AML-193 (cell line): ENCODE measurements at regions not wholly inside any gene's neighbourhood (a gene's known extent, or its start where the extent isn't known, plus 50 kb on each side); places are given as distances from the start of the nearest gene placed in this dataset.
A peak's percentile ranks its signal among the peaks of the same experiment; 100 is the strongest.

Experiments used
- DNase-seq, 2 experiments: peaks; one replicate each; lab custom pipeline; 2025; lab: John Stamatoyannopoulos, UW

GRCh38 chr1:198864695-198865094 is 225.9 kb downstream of the PTPRC start:
- no peak for DNase-seq

- DNase-seq = no peak
These were observed 226.5 kb downstream of the PTPRC start for GRCh38 chr1:198865319-198865718.

- no peak for DNase-seq
These were observed 228.3 kb downstream of the PTPRC start for GRCh38 chr1:198867182-198867581.

GRCh38 chr1:198873696-198874230 is 234.9 kb downstream of the PTPRC start:
- no peak for DNase-seq

- no peak for DNase-seq
These were observed 237.6 kb downstream of the PTPRC start for GRCh38 chr1:198876371-198876871.

- no peak for DNase-seq
These were observed 239.7 kb downstream of the PTPRC start for GRCh38 chr1:198878566-198878965.

GRCh38 chr1:198879711-198880306 is 241.0 kb downstream of the PTPRC start:
- no peak for DNase-seq

- no peak for DNase-seq
These were observed 241.6 kb downstream of the PTPRC start for GRCh38 chr1:198880397-198880796.

- peak; percentile 82 to 85 for DNase-seq
These were observed 242.2 kb downstream of the PTPRC start for GRCh38 chr1:198880818-198881597.

- no peak for DNase-seq
These were observed 244.3 kb downstream of the PTPRC start for GRCh38 chr1:198883184-198883583.

GRCh38 chr1:198887866-198888265 is 249.0 kb downstream of the PTPRC start:
- DNase-seq = no peak

GRCh38 chr1:198888379-198888943 is 249.6 kb downstream of the PTPRC start:
- DNase-seq = no peak

- peak; percentile 32 to 68 for DNase-seq
These were observed 250.3 kb downstream of the PTPRC start for GRCh38 chr1:198889101-198889500.

GRCh38 chr1:198889749-198890148 is 250.9 kb downstream of the PTPRC start:
- no peak for DNase-seq

- DNase-seq = no peak
These were observed 251.5 kb downstream of the PTPRC start for GRCh38 chr1:198890214-198890930.

GRCh38 chr1:198892065-198892464 is 253.2 kb downstream of the PTPRC start:
- DNase-seq = no peak

GRCh38 chr1:198893141-198893540 is 254.3 kb downstream of the PTPRC start:
- no peak for DNase-seq

- DNase-seq = no peak
These were observed 255.1 kb downstream of the PTPRC start for GRCh38 chr1:198893763-198894444.

- DNase-seq = no peak
These were observed 262.4 kb downstream of the PTPRC start for GRCh38 chr1:198901266-198901665.

- DNase-seq = no peak
These were observed 263.8 kb downstream of the PTPRC start for GRCh38 chr1:198902655-198903054.

GRCh38 chr1:198903203-198903602 is 264.4 kb downstream of the PTPRC start:
- no peak for DNase-seq

GRCh38 chr1:198903621-198904020 is 264.8 kb downstream of the PTPRC start:
- no peak for DNase-seq
